Fibroblast of gingiva (primary cell): ENCODE measurements at regions not wholly inside any gene's neighbourhood (a gene's known extent, or its start where the extent isn't known, plus 50 kb on each side); places are given as distances from the start of the nearest gene placed in this dataset.
"Not testable (repeated sequence)": the region's sequence is repeated elsewhere in the genome, so short reads cannot be mapped to it uniquely, and the experiment has no call there.

Experiments
- DNase-seq: peaks from one replicate; pipeline ENCODE4 v3.0.0-alpha.2; 2011; ENCODE audit warnings: low read depth

- no peak for DNase-seq
Observed at GRCh38 chr10:118965645-118966044, 63.9 kb upstream of the NANOS1 start.

GRCh38 chr10:118966076-118966849 lies 63.3 kb upstream of the NANOS1 start:
- peak; percentile 10 for DNase-seq

GRCh38 chr10:118966850-118967125 lies 62.7 kb upstream of the NANOS1 start:
- DNase-seq = no peak

- DNase-seq = no peak
Observed at GRCh38 chr10:118967160-118967559, 62.4 kb upstream of the NANOS1 start.

GRCh38 chr10:118968060-118968459 lies 61.5 kb upstream of the NANOS1 start:
- DNase-seq = no peak

- no peak for DNase-seq
Observed at GRCh38 chr10:118968482-118968881, 61.0 kb upstream of the NANOS1 start.

- no peak for DNase-seq
Observed at GRCh38 chr10:118969014-118969413, 60.5 kb upstream of the NANOS1 start.

GRCh38 chr10:118970770-118971169 lies 58.7 kb upstream of the NANOS1 start:
- DNase-seq = no peak

- DNase-seq = no peak
Observed at GRCh38 chr10:118971187-118971586, 58.3 kb upstream of the NANOS1 start.

- no peak for DNase-seq
Observed at GRCh38 chr10:118971876-118972275, 57.6 kb upstream of the NANOS1 start.

- no peak for DNase-seq
Observed at GRCh38 chr10:118973744-118974143, 55.8 kb upstream of the NANOS1 start.

- no peak for DNase-seq
Observed at GRCh38 chr10:118974951-118975350, 54.6 kb upstream of the NANOS1 start.

- DNase-seq = not testable (repeated sequence)
Observed at GRCh38 chr10:118976219-118976618, 53.3 kb upstream of the NANOS1 start.

GRCh38 chr10:118977022-118977599 lies 52.4 kb upstream of the NANOS1 start:
- DNase-seq = no peak

- no peak for DNase-seq
Observed at GRCh38 chr10:118977835-118978234, 51.7 kb upstream of the NANOS1 start.

- no peak for DNase-seq
Observed at GRCh38 chr10:118978316-118978997, 51.1 kb upstream of the NANOS1 start.

- no peak for DNase-seq
Observed at GRCh38 chr10:118978998-118979350, 50.5 kb upstream of the NANOS1 start.

GRCh38 chr10:118979661-118980060 lies 49.9 kb upstream of the NANOS1 start:
- DNase-seq = no peak
